GM12878 (cell line): ENCODE measurements at regions not wholly inside any gene's neighbourhood (a gene's known extent, or its start where the extent isn't known, plus 50 kb on each side); places are given as distances from the start of the nearest gene placed in this dataset.
A peak's percentile ranks its signal among the peaks of the same experiment; 100 is the strongest.

Experiments used
- ATAC-seq: fragments of 200-7000 bp; cut with Tn5 transposase; 3 replicates; pipeline ENCODE4 v1.9.1; 2020; ENCODE audit warnings: mild to moderate bottlenecking, moderate library complexity
- BruUV-seq: library from RNA; stranded (reverse); fragments of 400-500 nt; replicated peaks from 2 replicates; lab custom pipeline; 2021; lab: Mats Ljungman, UMichigan
- CTCF ChIA-PET: fragments of 300-600 bp; sonication (Branson Sonifier 250); formaldehyde crosslinking; extraction: SDS; loops from one replicate; lab custom pipeline; 2021; ENCODE audit warnings: inconsistent platforms; lab: Yijun Ruan, JAX
- POLR2A ChIA-PET: fragments of 350-600 bp; formaldehyde crosslinking; extraction: SDS; loops from one replicate; lab custom pipeline; 2021; ENCODE audit warnings: inconsistent platforms; lab: Charles Lee
- RAD21 ChIA-PET: fragments of 300-600 bp; sonication (Branson Sonifier 250); formaldehyde crosslinking; loops from one replicate; lab custom pipeline; 2023; ENCODE audit warnings: antibody characterized with exemption; ENCODE audit not compliant: unreplicated experiment; lab: Charles Lee
- SMC1A ChIA-PET: fragments of 300-600 bp; sonication (Branson Sonifier 250); formaldehyde crosslinking; loops from one replicate; lab custom pipeline; 2023; ENCODE audit not compliant: unreplicated experiment, uncharacterized antibody; lab: Charles Lee
- DNase-seq: peaks from one replicate; pipeline ENCODE4 v3.0.0-alpha.2; 2011; ENCODE audit warnings: low read depth, low spot score
- FAIRE-seq: peaks from 3 replicates; lab custom pipeline; 2011; peaks lifted over from hg19 to GRCh38; lab: Jason Lieb, UNC
- H2AFZ ChIP-seq: 2 replicates; pipeline ENCODE4 v1.6.0; 2011; ENCODE audit warnings: low read depth, low read length, control low read depth; ENCODE audit not compliant: control insufficient read depth
- H3K27ac ChIP-seq: 2 replicates; pipeline ENCODE4 v1.5.1; 2011; ENCODE audit warnings: control low read depth; ENCODE audit not compliant: control insufficient read depth, insufficient read depth
- H3K27me3 ChIP-seq, 2 experiments: replicated peaks in 1 of 2; 2 replicates each; pipeline versions ENCODE4 v1.6.0 to v1.6.1; 2011; ENCODE audit warnings: low read length in 1 of 2; ENCODE audit not compliant: control insufficient read depth in 2 of 2, insufficient read depth in 2 of 2
- H3K36me3 ChIP-seq, 2 experiments: 2 replicates each; pipeline ENCODE4 v1.5.1; 2011; ENCODE audit warnings: low read length in 1 of 2; ENCODE audit not compliant: control insufficient read depth in 2 of 2, insufficient read depth in 2 of 2
- H3K4me1 ChIP-seq: 2 replicates; pipeline ENCODE4 v1.6.1; 2011; ENCODE audit warnings: mild to moderate bottlenecking, low read length, moderate library complexity, mixed read lengths; ENCODE audit not compliant: control insufficient read depth, insufficient read depth
- H3K4me2 ChIP-seq: 2 replicates; pipeline ENCODE4 v1.6.0; 2011; ENCODE audit warnings: control low read depth; ENCODE audit not compliant: control insufficient read depth, insufficient read depth
- H3K4me3 ChIP-seq: fragments of 200-600 bp; sonication (generic); 2 replicates; pipeline ENCODE4 v1.5.1; 2016
- H3K79me2 ChIP-seq: 2 replicates; pipeline ENCODE4 v1.6.0; 2011; ENCODE audit warnings: low read length; ENCODE audit not compliant: control insufficient read depth, insufficient read depth
- H3K9ac ChIP-seq: 2 replicates; pipeline ENCODE4 v1.8.0; 2011; ENCODE audit warnings: low read length, control low read depth, mixed read lengths; ENCODE audit not compliant: control insufficient read depth, insufficient read depth
- H3K9me3 ChIP-seq: replicated peaks from 3 replicates; pipeline ENCODE4 v1.5.1; 2011; ENCODE audit warnings: mild to moderate bottlenecking, low read length; ENCODE audit not compliant: control insufficient read depth, insufficient read depth
- H4K20me1 ChIP-seq: 2 replicates; pipeline ENCODE4 v1.6.0; 2011; ENCODE audit not compliant: control insufficient read depth, insufficient read depth
- PAX5 ChIP-seq: IDR thresholded peaks from 2 replicates; pipeline ENCODE4 v1.6.1; 2011; ENCODE audit warnings: low read depth, low read length, borderline replicate concordance
- PAX8 ChIP-seq: fragments of 450-650 bp; IDR thresholded peaks from 2 replicates; pipeline ENCODE4 v1.6.1; 2017; ENCODE audit warnings: mild to moderate bottlenecking, moderate library complexity
- WGBS: methylation state at CpG from one replicate; pipeline ENCODE4 v1.1.6; 2016; ENCODE audit warnings: low lambda C conversion rate; ENCODE audit not compliant: insufficient replicate concordance, insufficient coverage; ENCODE audit errors: missing lambda C conversion rate; 5-methylcytosine and 5-hydroxymethylcytosine counted together
- in situ Hi-C: fragments of 300-500 bp; cut with MboI; formaldehyde crosslinking; loops from 9 replicates; pipeline ENCODE4 v1.14.3; 2018; ENCODE audit warnings: mixed read lengths
- intact Hi-C: fragments of 100-400 bp; cut with micrococcal nuclease; formaldehyde crosslinking; loops from one replicate; pipeline ENCODE4 v1.14.2; 2022; ENCODE audit not compliant: unreplicated experiment
- TF ChIP-seq, protein P1 (sequence below): fragments of 450-650 bp; IDR thresholded peaks from 2 replicates; pipeline ENCODE4 v1.6.1; 2017; ENCODE audit warnings: mild to moderate bottlenecking
- TF ChIP-seq, protein P2 (sequence below): IDR thresholded peaks from 2 replicates; pipeline ENCODE4 v1.6.1; 2012; ENCODE audit warnings: improper control_type of control experiment, low read depth, low read length; ENCODE audit not compliant: insufficient replicate concordance

GRCh38 chr4:189858435-189858834 lies 82.2 kb upstream of the FRG1 start:
- no peaks in the 10 kb centered on the region for H4K20me1 ChIP-seq
- ChIA-PET RAD21 (no interaction called here), SMC1A (interaction anchor here (0.7 kb wide), 1 partner anchor 33 kb away, joined by 3 read pairs; no protein-coding TSS in a partner anchor), POLR2A (no interaction called here), CTCF (interaction anchor here (1.2 kb wide), 1 partner anchor 46 kb away, joined by 4 read pairs; no protein-coding TSS in a partner anchor)
- no peak for FAIRE-seq
- TF ChIP-seq, protein P1, sequence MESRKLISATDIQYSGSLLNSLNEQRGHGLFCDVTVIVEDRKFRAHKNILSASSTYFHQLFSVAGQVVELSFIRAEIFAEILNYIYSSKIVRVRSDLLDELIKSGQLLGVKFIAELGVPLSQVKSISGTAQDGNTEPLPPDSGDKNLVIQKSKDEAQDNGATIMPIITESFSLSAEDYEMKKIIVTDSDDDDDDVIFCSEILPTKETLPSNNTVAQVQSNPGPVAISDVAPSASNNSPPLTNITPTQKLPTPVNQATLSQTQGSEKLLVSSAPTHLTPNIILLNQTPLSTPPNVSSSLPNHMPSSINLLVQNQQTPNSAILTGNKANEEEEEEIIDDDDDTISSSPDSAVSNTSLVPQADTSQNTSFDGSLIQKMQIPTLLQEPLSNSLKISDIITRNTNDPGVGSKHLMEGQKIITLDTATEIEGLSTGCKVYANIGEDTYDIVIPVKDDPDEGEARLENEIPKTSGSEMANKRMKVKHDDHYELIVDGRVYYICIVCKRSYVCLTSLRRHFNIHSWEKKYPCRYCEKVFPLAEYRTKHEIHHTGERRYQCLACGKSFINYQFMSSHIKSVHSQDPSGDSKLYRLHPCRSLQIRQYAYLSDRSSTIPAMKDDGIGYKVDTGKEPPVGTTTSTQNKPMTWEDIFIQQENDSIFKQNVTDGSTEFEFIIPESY: no peak
- TF ChIP-seq PAX8 (peak; percentile 95; the same call in 1 of the 2 replicates), PAX5 (peak; percentile 77; the same call in 1 of the 2 replicates)
- TF ChIP-seq, protein P2, sequence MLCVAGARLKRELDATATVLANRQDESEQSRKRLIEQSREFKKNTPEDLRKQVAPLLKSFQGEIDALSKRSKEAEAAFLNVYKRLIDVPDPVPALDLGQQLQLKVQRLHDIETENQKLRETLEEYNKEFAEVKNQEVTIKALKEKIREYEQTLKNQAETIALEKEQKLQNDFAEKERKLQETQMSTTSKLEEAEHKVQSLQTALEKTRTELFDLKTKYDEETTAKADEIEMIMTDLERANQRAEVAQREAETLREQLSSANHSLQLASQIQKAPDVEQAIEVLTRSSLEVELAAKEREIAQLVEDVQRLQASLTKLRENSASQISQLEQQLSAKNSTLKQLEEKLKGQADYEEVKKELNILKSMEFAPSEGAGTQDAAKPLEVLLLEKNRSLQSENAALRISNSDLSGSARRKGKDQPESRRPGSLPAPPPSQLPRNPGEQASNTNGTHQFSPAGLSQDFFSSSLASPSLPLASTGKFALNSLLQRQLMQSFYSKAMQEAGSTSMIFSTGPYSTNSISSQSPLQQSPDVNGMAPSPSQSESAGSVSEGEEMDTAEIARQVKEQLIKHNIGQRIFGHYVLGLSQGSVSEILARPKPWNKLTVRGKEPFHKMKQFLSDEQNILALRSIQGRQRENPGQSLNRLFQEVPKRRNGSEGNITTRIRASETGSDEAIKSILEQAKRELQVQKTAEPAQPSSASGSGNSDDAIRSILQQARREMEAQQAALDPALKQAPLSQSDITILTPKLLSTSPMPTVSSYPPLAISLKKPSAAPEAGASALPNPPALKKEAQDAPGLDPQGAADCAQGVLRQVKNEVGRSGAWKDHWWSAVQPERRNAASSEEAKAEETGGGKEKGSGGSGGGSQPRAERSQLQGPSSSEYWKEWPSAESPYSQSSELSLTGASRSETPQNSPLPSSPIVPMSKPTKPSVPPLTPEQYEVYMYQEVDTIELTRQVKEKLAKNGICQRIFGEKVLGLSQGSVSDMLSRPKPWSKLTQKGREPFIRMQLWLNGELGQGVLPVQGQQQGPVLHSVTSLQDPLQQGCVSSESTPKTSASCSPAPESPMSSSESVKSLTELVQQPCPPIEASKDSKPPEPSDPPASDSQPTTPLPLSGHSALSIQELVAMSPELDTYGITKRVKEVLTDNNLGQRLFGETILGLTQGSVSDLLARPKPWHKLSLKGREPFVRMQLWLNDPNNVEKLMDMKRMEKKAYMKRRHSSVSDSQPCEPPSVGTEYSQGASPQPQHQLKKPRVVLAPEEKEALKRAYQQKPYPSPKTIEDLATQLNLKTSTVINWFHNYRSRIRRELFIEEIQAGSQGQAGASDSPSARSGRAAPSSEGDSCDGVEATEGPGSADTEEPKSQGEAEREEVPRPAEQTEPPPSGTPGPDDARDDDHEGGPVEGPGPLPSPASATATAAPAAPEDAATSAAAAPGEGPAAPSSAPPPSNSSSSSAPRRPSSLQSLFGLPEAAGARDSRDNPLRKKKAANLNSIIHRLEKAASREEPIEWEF: no peak
- no peak overlapping the region for H2AFZ ChIP-seq
- H3K4me1 ChIP-seq: no peaks in the 10 kb centered on the region
- H3K27ac ChIP-seq: no peak overlapping the region
- BruUV-seq: no TSS peak
- in situ Hi-C loops (no loop called here), intact Hi-C loops (no loop called here)
- WGBS: 6% methylated on average over 4 of the region's 4 CpGs
- H3K36me3 ChIP-seq: no peaks in the 10 kb centered on the region
- ATAC-seq: peak; percentile 81
- no peaks in the 10 kb centered on the region; the same call in 2 of the 3 replicates for H3K9me3 ChIP-seq
- no peak overlapping the region for H3K4me3 ChIP-seq
- H3K79me2 ChIP-seq: no peaks in the 10 kb centered on the region
- DNase-seq: no peak
- H3K9ac ChIP-seq: no peak overlapping the region
- no peaks in the 10 kb centered on the region for H3K27me3 ChIP-seq
- no peak overlapping the region for H3K4me2 ChIP-seq
